IMR-90 (cell line): ENCODE measurements at regions not wholly inside any gene's neighbourhood (a gene's known extent, or its start where the extent isn't known, plus 50 kb on each side); places are given as distances from the start of the nearest gene placed in this dataset.

ENCODE experiments used
- ATAC-seq: fragments of 200-7000 bp; cut with Tn5 transposase; 2 replicates; pipeline ENCODE4 v1.9.1; 2020; ENCODE audit warnings: low read depth, mild to moderate bottlenecking, moderate library complexity
- BruUV-seq: library from RNA; stranded (reverse); fragments of 400-500 nt; replicated peaks from 2 replicates; lab custom pipeline; 2021; lab: Mats Ljungman, UMichigan
- CTCF ChIA-PET: fragments of 300-600 bp; formaldehyde crosslinking; extraction: SDS; loops from one replicate; lab custom pipeline; 2021; ENCODE audit warnings: antibody characterized with exemption; lab: Yijun Ruan, JAX
- POLR2A ChIA-PET: fragments of 300-600 bp; sonication (Branson Sonifier 250); formaldehyde crosslinking; loops from one replicate; lab custom pipeline; 2022; ENCODE audit warnings: antibody characterized with exemption; ENCODE audit not compliant: unreplicated experiment; lab: Charles Lee
- DNase-seq: peaks from one replicate; pipeline ENCODE4 v3.0.0; 2013
- H2AFZ ChIP-seq: replicated peaks from 2 replicates; pipeline ENCODE3; 2013; ENCODE audit warnings: low read length, mild to moderate bottlenecking; ENCODE audit not compliant: poor library complexity
- H2AK5ac ChIP-seq: 2 replicates; pipeline ENCODE4 v1.6.1; 2013; ENCODE audit warnings: low read depth, low read length, inconsistent platforms
- H2AK9ac ChIP-seq: replicated peaks from 2 replicates; pipeline ENCODE3; 2013; ENCODE audit warnings: mild to moderate bottlenecking, low read depth, low read length, moderate library complexity; ENCODE audit not compliant: poor library complexity
- H2BK120ac ChIP-seq: 2 replicates; pipeline ENCODE4 v1.6.1; 2013; ENCODE audit warnings: low read depth, low read length, inconsistent platforms
- H2BK15ac ChIP-seq: 3 replicates; pipeline ENCODE4 v1.6.1; 2013; ENCODE audit warnings: low read depth, low read length, inconsistent platforms
- H2BK20ac ChIP-seq: 2 replicates; pipeline ENCODE4 v1.6.1; 2013; ENCODE audit warnings: low read depth, mild to moderate bottlenecking, inconsistent platforms, low read length, moderate library complexity
- H2BK5ac ChIP-seq: 2 replicates; pipeline ENCODE4 v1.6.1; 2013; ENCODE audit warnings: mild to moderate bottlenecking, low read depth, low read length, inconsistent platforms; ENCODE audit not compliant: poor library complexity, severe bottlenecking
- H3K14ac ChIP-seq: replicated peaks from 2 replicates; pipeline ENCODE4 v1.6.1; 2013; ENCODE audit warnings: low read depth, low read length, inconsistent platforms
- H3K18ac ChIP-seq: 2 replicates; pipeline ENCODE4 v1.6.1; 2013; ENCODE audit warnings: low read depth, low read length, control low read depth
- H3K23ac ChIP-seq: 2 replicates; pipeline ENCODE4 v1.6.1; 2013; ENCODE audit warnings: low read depth, low read length, inconsistent platforms
- H3K27ac ChIP-seq: 2 replicates; pipeline ENCODE4 v1.5.1; 2013; ENCODE audit warnings: mild to moderate bottlenecking, control low read depth, low read length; ENCODE audit not compliant: insufficient read depth
- H3K27me3 ChIP-seq: 2 replicates; pipeline ENCODE4 v1.6.1; 2013; ENCODE audit warnings: low read length; ENCODE audit not compliant: control insufficient read depth, insufficient read depth
- H3K36me3 ChIP-seq: 2 replicates; pipeline ENCODE4 v1.6.1; 2013; ENCODE audit warnings: low read length, mixed read lengths; ENCODE audit not compliant: control insufficient read depth, insufficient read depth
- H3K4ac ChIP-seq: 2 replicates; pipeline ENCODE4 v1.6.1; 2013; ENCODE audit warnings: low read depth, low read length, inconsistent platforms
- H3K4me1 ChIP-seq: 2 replicates; pipeline ENCODE4 v1.6.1; 2013; ENCODE audit warnings: low read length, mixed read lengths; ENCODE audit not compliant: control insufficient read depth, insufficient read depth
- H3K4me2 ChIP-seq: 2 replicates; pipeline ENCODE4 v1.6.1; 2013; ENCODE audit warnings: low read depth, mild to moderate bottlenecking, control low read depth, low read length, moderate library complexity
- H3K4me3 ChIP-seq: 2 replicates; pipeline ENCODE4 v1.5.1; 2013; ENCODE audit warnings: low read depth, mild to moderate bottlenecking, control low read depth, low read length, moderate library complexity; ENCODE audit not compliant: insufficient read depth
- H3K56ac ChIP-seq: 2 replicates; pipeline ENCODE4 v1.6.1; 2013; ENCODE audit warnings: low read length, inconsistent platforms; ENCODE audit not compliant: insufficient read depth; ENCODE audit errors: extremely low read depth
- H3K79me1 ChIP-seq, 2 experiments: 2 replicates each; pipeline ENCODE4 v1.6.1; 2013; ENCODE audit warnings: low read length in 2 of 2, inconsistent platforms in 1 of 2, low read depth in 1 of 2
- H3K9ac ChIP-seq: 2 replicates; pipeline ENCODE4 v1.6.1; 2013; ENCODE audit warnings: low read depth, low read length, control low read depth
- H3K9me1 ChIP-seq: 2 replicates; pipeline ENCODE4 v1.6.1; 2013; ENCODE audit warnings: low read length, inconsistent platforms; ENCODE audit not compliant: insufficient read depth
- H3K9me3 ChIP-seq: 2 replicates; pipeline ENCODE4 v1.6.1; 2013; ENCODE audit warnings: low read length; ENCODE audit not compliant: control insufficient read depth, insufficient read depth
- H4K20me1 ChIP-seq: 2 replicates; pipeline ENCODE4 v1.6.1; 2013; ENCODE audit warnings: low read length, inconsistent platforms; ENCODE audit not compliant: insufficient read depth
- H4K5ac ChIP-seq: 2 replicates; pipeline ENCODE4 v1.6.1; 2013; ENCODE audit warnings: mild to moderate bottlenecking, low read depth, low read length, control low read depth
- H4K8ac ChIP-seq, 2 experiments: 2 replicates each; pipeline ENCODE4 v1.6.1; 2013; ENCODE audit warnings: low read depth in 2 of 2, low read length in 2 of 2, control low read depth in 1 of 2, inconsistent platforms in 1 of 2
- H4K91ac ChIP-seq: 2 replicates; pipeline ENCODE4 v1.6.1; 2013; ENCODE audit warnings: low read depth, low read length, inconsistent platforms; ENCODE audit not compliant: insufficient read depth
- MAFK ChIP-seq: IDR thresholded peaks from 2 replicates; pipeline ENCODE4 v1.6.1; 2012; ENCODE audit warnings: low read depth, low read length, improper control_type of control experiment
- MAZ ChIP-seq: IDR thresholded peaks from 2 replicates; pipeline ENCODE4 v1.6.1; 2012; ENCODE audit warnings: low read depth, mild to moderate bottlenecking, low read length, improper control_type of control experiment, moderate library complexity, borderline replicate concordance
- MXI1 ChIP-seq: IDR thresholded peaks from 2 replicates; pipeline ENCODE4 v1.6.1; 2012; ENCODE audit warnings: low read depth, mild to moderate bottlenecking, low read length, moderate library complexity, borderline replicate concordance
- NFE2L2 ChIP-seq: fragments of 150-350 bp; IDR thresholded peaks from 2 replicates; pipeline ENCODE4 v1.6.1; 2016; ENCODE audit warnings: low read depth, mild to moderate bottlenecking, low read length
- POLR2A ChIP-seq: IDR thresholded peaks from 2 replicates; pipeline ENCODE4 v1.6.1; 2012; ENCODE audit warnings: mild to moderate bottlenecking, low read depth, low read length
- RAD21 ChIP-seq: IDR thresholded peaks from 2 replicates; pipeline ENCODE4 v1.6.1; 2012; ENCODE audit warnings: low read length, improper control_type of control experiment
- RFX5 ChIP-seq: IDR thresholded peaks from 2 replicates; pipeline ENCODE4 v1.8.0; 2012; ENCODE audit warnings: low read depth, mild to moderate bottlenecking, low read length, moderate library complexity
- SMC3 ChIP-seq: fragments of 150-350 bp; IDR thresholded peaks from 2 replicates; pipeline ENCODE4 v1.6.1; 2016; ENCODE audit warnings: low read depth, mild to moderate bottlenecking, antibody characterized with exemption, low read length, moderate library complexity
- WGBS, 2 experiments: methylation state at CpG; one replicate each; pipeline versions ENCODE4 v1.1.5 to v1.1.7; 2013; ENCODE audit warnings: missing lambda C conversion rate in 2 of 2; ENCODE audit not compliant: insufficient read length in 1 of 2; ENCODE audit errors: extremely low coverage in 2 of 2; 5-methylcytosine and 5-hydroxymethylcytosine counted together
- dilution Hi-C: fragments of 300-500 bp; cut with HindIII; formaldehyde crosslinking; loops from one replicate; pipeline ENCODE4 v1.14.3; 2018; ENCODE audit warnings: low sequenced_read_pairs; ENCODE audit not compliant: unreplicated experiment
- in situ Hi-C: fragments of 300-500 bp; cut with MboI; formaldehyde crosslinking; loops from 3 replicates; pipeline ENCODE4 v1.14.3; 2019; ENCODE audit warnings: low sequenced_read_pairs, inconsistent platforms, mixed read lengths
- intact Hi-C: fragments of 100-400 bp; cut with micrococcal nuclease; formaldehyde crosslinking; loops from 2 replicates; pipeline ENCODE4 v1.10.0; 2022
- TF ChIP-seq, protein P1 (sequence below): fragments of 150-350 bp; IDR thresholded peaks from 2 replicates; pipeline ENCODE4 v1.6.1; 2016; ENCODE audit warnings: low read depth, mild to moderate bottlenecking, low read length, moderate library complexity, borderline replicate concordance

GRCh38 chr17:77892031-77892430 lies 66.5 kb upstream of the TNRC6C start:
- H3K4me2 ChIP-seq: no peak overlapping the region
- H3K9ac ChIP-seq: no peak overlapping the region
- H3K4ac ChIP-seq: no peak overlapping the region
- no peaks in the 10 kb centered on the region for H3K9me1 ChIP-seq
- H3K79me1 ChIP-seq: no peaks in the 10 kb centered on the region
- H2AK9ac ChIP-seq: no peak overlapping the region
- BruUV-seq: no TSS peak
- dilution Hi-C loops: no loop called here
- CTCF ChIA-PET: no interaction called here
- intact Hi-C loops: no loop called here
- no peak overlapping the region for H4K8ac ChIP-seq
- H3K27me3 ChIP-seq: peaks cover 38% of the 10 kb centered on the region
- H3K4me1 ChIP-seq: no peaks in the 10 kb centered on the region
- H2BK15ac ChIP-seq: no peak overlapping the region
- no peak overlapping the region for H3K14ac ChIP-seq
- H3K27ac ChIP-seq: no peak overlapping the region
- WGBS, 2 experiments: no CpG with 5 or more reads among the region's 7 CpGs
- H3K4me3 ChIP-seq: no peak overlapping the region
- POLR2A ChIA-PET: no interaction called here
- no peak overlapping the region for H2BK120ac ChIP-seq
- H4K91ac ChIP-seq: no peak overlapping the region
- no peaks in the 10 kb centered on the region for H3K9me3 ChIP-seq
- no peak overlapping the region for H2BK5ac ChIP-seq
- no peak overlapping the region for H3K18ac ChIP-seq
- ATAC-seq (no peak), DNase-seq (no peak)
- no peak overlapping the region for H4K5ac ChIP-seq
- no peak overlapping the region for H2AFZ ChIP-seq
- H3K56ac ChIP-seq: no peak overlapping the region
- H3K23ac ChIP-seq: no peak overlapping the region
- no peaks in the 10 kb centered on the region; the same call in 1 of the 2 replicates for H4K20me1 ChIP-seq
- no peak overlapping the region for H2AK5ac ChIP-seq
- H2BK20ac ChIP-seq: no peak overlapping the region
- no peaks in the 10 kb centered on the region for H3K36me3 ChIP-seq
- in situ Hi-C loops: no loop called here
- no peak for TF ChIP-seq SMC3
- TF ChIP-seq, protein P1, sequence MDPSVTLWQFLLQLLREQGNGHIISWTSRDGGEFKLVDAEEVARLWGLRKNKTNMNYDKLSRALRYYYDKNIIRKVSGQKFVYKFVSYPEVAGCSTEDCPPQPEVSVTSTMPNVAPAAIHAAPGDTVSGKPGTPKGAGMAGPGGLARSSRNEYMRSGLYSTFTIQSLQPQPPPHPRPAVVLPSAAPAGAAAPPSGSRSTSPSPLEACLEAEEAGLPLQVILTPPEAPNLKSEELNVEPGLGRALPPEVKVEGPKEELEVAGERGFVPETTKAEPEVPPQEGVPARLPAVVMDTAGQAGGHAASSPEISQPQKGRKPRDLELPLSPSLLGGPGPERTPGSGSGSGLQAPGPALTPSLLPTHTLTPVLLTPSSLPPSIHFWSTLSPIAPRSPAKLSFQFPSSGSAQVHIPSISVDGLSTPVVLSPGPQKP: no peak
- TF ChIP-seq MAFK: no peak
- TF ChIP-seq MAZ: no peak
- TF ChIP-seq RAD21: no peak
- no peak for TF ChIP-seq MXI1
- no peak for TF ChIP-seq NFE2L2
- no peak for TF ChIP-seq POLR2A
- no peak for TF ChIP-seq RFX5
